Endodermal cell (in vitro differentiated cells): ENCODE measurements at regions not wholly inside any gene's neighbourhood (a gene's known extent, or its start where the extent isn't known, plus 50 kb on each side); places are given as distances from the start of the nearest gene placed in this dataset.

ENCODE experiments used
- DNase-seq: peaks from one replicate; pipeline ENCODE4 v3.0.0-alpha.2; 2017
- H3K27ac ChIP-seq: 2 replicates; pipeline ENCODE4 v1.5.1; 2013; ENCODE audit warnings: mild to moderate bottlenecking, low read depth, low read length, moderate library complexity
- H3K27me3 ChIP-seq: 2 replicates; pipeline ENCODE4 v1.6.1; 2013; ENCODE audit warnings: mild to moderate bottlenecking, low read length, moderate library complexity; ENCODE audit not compliant: insufficient read depth, control insufficient read depth, poor library complexity, severe bottlenecking
- H3K36me3 ChIP-seq: 2 replicates; pipeline ENCODE4 v1.7.0; 2013; ENCODE audit warnings: mild to moderate bottlenecking, low read length, moderate library complexity; ENCODE audit not compliant: control insufficient read depth, insufficient read depth
- H3K4me1 ChIP-seq: one replicate; pipeline ENCODE4 v1.7.0; 2013; ENCODE audit warnings: low read length; ENCODE audit not compliant: control insufficient read depth, insufficient read depth
- H3K4me3 ChIP-seq: 2 replicates; pipeline ENCODE4 v1.5.1; 2013; ENCODE audit warnings: mild to moderate bottlenecking, low read length, moderate library complexity
- H3K9ac ChIP-seq: 2 replicates; pipeline ENCODE4 v1.6.1; 2013; ENCODE audit warnings: mild to moderate bottlenecking, low read length, moderate library complexity; ENCODE audit not compliant: poor library complexity, severe bottlenecking; ENCODE audit errors: extremely low read depth
- H3K9me3 ChIP-seq: 2 replicates; pipeline ENCODE4 v1.6.1; 2013; ENCODE audit warnings: mild to moderate bottlenecking, low read length, moderate library complexity; ENCODE audit not compliant: control insufficient read depth
- H3K27ac Mint-ChIP-seq: 2 replicates; pipeline ENCODE4 v1.8.0; 2020; ENCODE audit warnings: mixed read lengths
- H3K27me3 Mint-ChIP-seq: 2 replicates; pipeline ENCODE4 v1.8.0; 2021; ENCODE audit warnings: mild to moderate bottlenecking, mixed read lengths; ENCODE audit not compliant: insufficient read depth
- H3K36me3 Mint-ChIP-seq: 2 replicates; pipeline ENCODE4 v1.8.0; 2020; ENCODE audit warnings: low read depth, mixed read lengths
- H3K4me1 Mint-ChIP-seq: 2 replicates; pipeline ENCODE4 v1.8.0; 2020; ENCODE audit warnings: mixed read lengths
- H3K4me3 Mint-ChIP-seq: 2 replicates; pipeline ENCODE4 v1.8.0; 2020; ENCODE audit warnings: mild to moderate bottlenecking, moderate library complexity, mixed read lengths
- H3K9me3 Mint-ChIP-seq: 2 replicates; pipeline ENCODE4 v1.8.0; 2020; ENCODE audit warnings: mild to moderate bottlenecking, mixed read lengths
- CTCF ChIP-seq: fragments of 200-600 bp; sonication (generic); conservative IDR thresholded peaks from 2 replicates; pipeline ENCODE4 v1.5.0; 2021; ENCODE audit warnings: antibody characterized with exemption, mild to moderate bottlenecking
- WGBS, 2 experiments: methylation state at CpG; one replicate each; pipeline versions ENCODE4 v1.1.5 to v1.1.7; 2013; ENCODE audit warnings: missing lambda C conversion rate in 2 of 2, mixed read lengths in 1 of 2; ENCODE audit not compliant: insufficient coverage in 1 of 2, insufficient read length in 1 of 2; 5-methylcytosine and 5-hydroxymethylcytosine counted together

GRCh38 chr7:110322796-110323195 is 768.1 kb upstream of the LRRN3 start:
- Mint-ChIP-seq H3K4me1 (peaks cover 2% of the 10 kb centered on the region), H3K9me3 (peaks cover 22% of the 10 kb centered on the region), H3K4me3 (no peak overlapping the region), H3K27me3 (no peaks in the 10 kb centered on the region), H3K36me3 (peaks cover 12% of the 10 kb centered on the region), H3K27ac (no peak overlapping the region)
- H3K4me3 ChIP-seq = no peak overlapping the region
- no peaks in the 10 kb centered on the region for H3K4me1 ChIP-seq
- H3K27me3 ChIP-seq = no peaks in the 10 kb centered on the region
- DNase-seq = no peak
- peaks cover 26% of the 10 kb centered on the region for H3K9me3 ChIP-seq
- 58 to 90% methylated on average over 1 to 2 of the region's 2 CpGs for WGBS, 2 experiments
- H3K9ac ChIP-seq = no peak overlapping the region
- H3K27ac ChIP-seq = no peak overlapping the region
- no peak for TF ChIP-seq CTCF
- no peaks in the 10 kb centered on the region for H3K36me3 ChIP-seq

GRCh38 chr7:110326966-110327365 is 764.0 kb upstream of the LRRN3 start:
- no peaks in the 10 kb centered on the region for H3K36me3 ChIP-seq
- Mint-ChIP-seq H3K4me1 (peaks cover 3% of the 10 kb centered on the region), H3K4me3 (no peak overlapping the region), H3K36me3 (no peaks in the 10 kb centered on the region), H3K27me3 (no peaks in the 10 kb centered on the region), H3K9me3 (no peaks in the 10 kb centered on the region), H3K27ac (no peak overlapping the region)
- H3K4me3 ChIP-seq = no peak overlapping the region
- 89 to 94% methylated on average over 4 of the region's 4 CpGs for WGBS, 2 experiments
- no peak overlapping the region for H3K9ac ChIP-seq
- H3K9me3 ChIP-seq = no peaks in the 10 kb centered on the region
- H3K27ac ChIP-seq = no peak overlapping the region
- H3K27me3 ChIP-seq = no peaks in the 10 kb centered on the region
- H3K4me1 ChIP-seq = no peaks in the 10 kb centered on the region
- no peak for DNase-seq
- no peak for TF ChIP-seq CTCF

GRCh38 chr7:110336423-110336822 is 754.5 kb upstream of the LRRN3 start:
- no peak for DNase-seq
- no peaks in the 10 kb centered on the region for H3K27me3 ChIP-seq
- H3K4me1 ChIP-seq = no peaks in the 10 kb centered on the region
- peaks cover 6% of the 10 kb centered on the region for H3K9me3 ChIP-seq
- no peak for TF ChIP-seq CTCF
- H3K27ac ChIP-seq = no peak overlapping the region
- Mint-ChIP-seq H3K4me3 (no peak overlapping the region), H3K4me1 (peaks cover 2% of the 10 kb centered on the region), H3K27me3 (no peaks in the 10 kb centered on the region), H3K27ac (no peak overlapping the region), H3K36me3 (no peaks in the 10 kb centered on the region), H3K9me3 (peaks cover 13% of the 10 kb centered on the region)
- no peaks in the 10 kb centered on the region for H3K36me3 ChIP-seq
- H3K4me3 ChIP-seq = no peak overlapping the region
- WGBS, 2 experiments = 95% methylated on average over 1 of the region's 1 CpG; no CpG with 5 or more reads in 1 of the 2 experiments
- no peak overlapping the region for H3K9ac ChIP-seq
